GM18868 (cell line): ENCODE measurements at regions not wholly inside any gene's neighbourhood (a gene's known extent, or its start where the extent isn't known, plus 50 kb on each side); places are given as distances from the start of the nearest gene placed in this dataset.
"Not testable (repeated sequence)": the region's sequence is repeated elsewhere in the genome, so short reads cannot be mapped to it uniquely, and the experiment has no call there.

Experiments
- ATAC-seq: cut with Tn5 transposase; IDR thresholded peaks from one replicate; pipeline ENCODE4 v1.9.1; 2021; ENCODE audit warnings: mild to moderate bottlenecking, moderate library complexity; ENCODE audit not compliant: unreplicated experiment

DNA sequence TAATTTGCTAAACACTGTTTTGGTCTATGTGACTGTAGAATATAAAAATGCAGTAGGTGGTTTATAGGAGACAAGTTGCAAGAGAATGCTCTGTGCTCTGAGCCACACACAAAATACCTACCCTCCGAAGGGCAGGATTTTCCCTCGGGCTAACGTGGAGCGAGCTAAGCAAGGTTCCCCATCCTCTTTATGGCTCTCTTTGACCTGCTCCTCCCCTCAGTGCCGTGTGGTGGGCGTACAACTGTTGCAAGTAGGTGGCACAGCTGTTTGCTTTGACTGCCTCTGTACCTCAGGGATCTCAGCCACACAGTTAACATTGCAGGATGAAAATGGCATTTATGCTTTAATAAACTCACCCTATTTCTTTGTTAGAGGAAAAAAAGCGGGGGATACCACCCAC is 339.1 kb downstream of the SATB1 start:
- no peak for ATAC-seq

DNA sequence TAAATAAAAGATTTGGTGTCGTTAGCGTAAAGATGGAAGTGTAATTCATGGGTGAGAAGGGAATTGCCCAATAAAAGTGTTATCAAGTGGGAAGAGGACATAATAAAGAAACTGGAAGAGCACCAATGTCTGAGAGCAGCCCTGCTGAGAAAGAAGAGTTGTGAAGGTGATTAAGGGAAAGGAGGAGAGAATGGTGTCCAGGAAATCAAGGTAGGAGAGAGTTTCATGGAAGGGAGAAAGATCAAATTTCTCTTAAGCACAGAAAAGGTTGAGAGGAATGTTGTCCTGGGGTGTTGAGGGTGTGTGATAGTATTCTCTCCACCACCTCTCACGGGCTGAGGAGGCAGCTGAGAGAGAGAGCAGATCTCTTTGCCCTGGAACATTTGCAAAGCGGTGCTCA is 339.7 kb downstream of the SATB1 start:
- no peak for ATAC-seq

DNA sequence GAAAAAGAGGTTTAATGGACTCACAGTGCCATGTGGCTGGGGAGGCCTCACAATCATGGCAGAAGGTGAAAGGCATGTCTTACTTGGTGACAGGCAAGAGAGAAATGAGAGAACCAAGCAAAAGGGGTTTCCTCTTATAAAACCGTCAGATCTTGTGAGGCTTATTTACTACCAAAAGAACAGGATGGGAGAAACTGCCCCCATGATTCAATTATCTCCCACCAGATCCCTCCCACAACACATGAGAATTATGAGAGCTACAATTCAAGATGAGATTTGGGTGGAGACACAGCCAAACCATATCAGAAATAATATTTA is 340.8 kb upstream of the TBC1D5 start:
- not testable (repeated sequence) for ATAC-seq

DNA sequence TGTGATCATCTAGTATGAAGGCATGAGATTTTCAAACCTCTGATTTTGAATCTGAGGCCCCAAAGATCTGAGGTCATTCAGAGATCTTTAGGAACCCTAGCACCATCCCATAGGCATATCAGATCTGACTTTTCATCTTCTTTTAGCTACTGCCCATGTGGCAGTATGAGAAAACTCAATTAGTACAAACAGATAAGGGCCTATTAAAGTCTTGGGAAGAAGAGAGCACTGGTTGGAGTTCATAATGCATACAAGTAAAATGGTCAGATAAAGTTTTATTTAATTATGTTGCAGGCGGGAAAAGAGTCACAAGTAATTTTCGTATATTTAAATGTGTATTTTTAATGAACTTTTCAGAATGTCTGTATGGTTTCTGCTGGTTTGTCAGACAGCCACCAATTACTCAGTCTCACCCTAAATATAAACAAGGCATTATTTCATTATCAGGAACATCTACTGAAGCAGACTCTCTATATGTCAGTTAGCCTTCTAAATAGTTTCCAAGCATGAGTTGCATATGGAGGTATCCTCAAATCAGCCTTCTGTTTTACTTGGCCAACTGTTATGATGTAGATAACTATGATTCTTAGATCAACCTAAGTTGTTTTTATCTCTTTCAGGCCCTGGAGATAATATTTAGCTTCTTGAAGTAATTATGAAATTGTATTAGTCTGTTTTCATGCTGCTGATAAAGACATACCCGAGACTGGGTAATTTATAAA is 340.3 kb upstream of the TBC1D5 start:
- no peak for ATAC-seq

DNA sequence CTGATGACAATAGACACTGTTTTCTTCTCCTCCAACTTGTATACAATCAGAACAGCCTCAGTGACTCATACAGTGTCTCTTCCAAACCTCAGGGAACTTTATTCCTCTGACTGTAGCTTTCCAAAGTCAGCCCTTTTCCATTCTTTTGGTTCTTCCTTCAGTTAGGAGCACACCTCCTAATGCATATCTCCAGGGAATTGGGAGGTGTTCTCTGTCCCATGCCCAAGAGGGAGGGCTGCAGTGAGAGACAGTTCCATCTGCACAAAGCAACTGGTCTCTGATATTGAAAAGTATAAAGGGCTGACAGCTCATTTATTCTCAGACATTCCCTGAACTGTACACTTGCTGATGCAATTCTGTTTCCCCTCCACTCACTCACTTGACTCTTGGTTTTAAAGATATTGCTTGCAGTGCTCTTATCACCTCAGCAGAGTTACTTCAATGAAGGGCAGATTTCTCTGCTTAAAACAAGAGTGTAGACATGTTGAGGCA is 337.8 kb upstream of the TBC1D5 start:
- ATAC-seq = no peak

DNA sequence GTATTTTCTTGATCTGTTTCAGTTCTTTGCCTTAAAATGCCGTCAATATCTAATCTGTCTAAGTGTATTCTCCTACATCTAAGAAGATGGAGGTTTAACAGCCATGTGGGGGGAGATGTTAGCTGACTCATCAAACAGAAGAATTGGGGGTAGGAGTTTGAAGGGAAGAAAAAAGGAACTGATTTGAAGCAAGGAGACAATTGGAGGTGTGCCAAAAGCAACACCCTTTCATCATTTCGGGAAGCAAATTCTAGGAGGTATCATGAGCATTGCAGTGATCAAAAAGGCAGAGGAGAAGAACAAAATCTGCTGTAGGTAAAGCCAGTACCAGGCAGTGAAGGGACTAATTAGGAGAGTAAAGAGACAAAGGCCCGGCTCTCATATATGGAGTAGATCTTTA is 337.3 kb upstream of the TBC1D5 start:
- no peak for ATAC-seq

DNA sequence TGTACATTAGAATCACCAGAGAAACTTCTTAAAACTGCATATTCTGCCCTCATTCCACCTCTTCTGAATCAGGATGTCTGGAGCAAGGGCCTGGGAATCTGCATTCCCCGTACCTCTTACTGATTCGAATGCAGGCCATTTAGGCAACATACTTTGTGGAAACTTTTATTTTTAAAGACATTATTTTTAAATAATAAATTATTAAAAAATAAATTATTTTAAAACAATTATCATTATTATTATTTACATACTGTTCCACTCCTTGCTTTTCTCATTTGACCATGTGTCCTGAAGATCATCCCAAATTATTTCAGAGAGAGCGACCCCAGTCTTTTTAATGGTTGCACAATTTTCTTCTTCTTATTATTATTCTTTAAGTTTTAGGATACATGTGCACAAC is 336.6 kb upstream of the TBC1D5 start:
- no peak for ATAC-seq

DNA sequence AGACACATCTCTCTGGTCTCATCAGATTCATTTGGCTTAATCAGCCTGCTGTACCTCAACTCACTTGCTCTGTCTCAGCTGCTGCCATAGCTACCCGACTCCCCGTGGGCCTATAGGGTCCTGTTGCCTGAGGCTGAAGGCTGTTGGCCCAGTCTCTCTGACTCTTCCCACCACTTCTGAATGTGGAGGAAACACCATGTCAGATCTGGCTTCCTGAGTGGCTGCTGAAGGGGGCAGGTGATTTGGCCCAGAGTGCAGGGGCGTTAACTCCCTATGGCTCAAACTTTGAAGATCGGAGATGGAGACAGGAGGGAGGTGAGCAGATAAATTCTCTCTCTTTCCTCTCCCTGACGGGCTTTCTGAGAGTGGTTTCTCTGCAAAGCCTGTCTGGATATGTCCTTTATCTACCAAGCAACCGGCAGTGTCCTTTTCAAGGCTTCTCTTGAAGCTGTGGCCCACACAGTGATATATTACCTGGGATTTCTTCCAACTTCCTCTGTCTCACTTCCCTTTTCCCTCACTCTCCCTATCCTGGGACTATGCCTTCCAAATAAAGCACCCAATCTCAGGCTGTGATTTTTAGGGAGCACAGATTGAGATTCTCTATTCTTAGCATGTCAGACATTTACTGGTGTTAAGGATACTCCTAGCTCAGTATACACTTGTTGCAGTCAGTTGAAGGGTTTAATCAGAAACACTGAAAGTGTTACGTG is 334.9 kb upstream of the TBC1D5 start:
- ATAC-seq = no peak

DNA sequence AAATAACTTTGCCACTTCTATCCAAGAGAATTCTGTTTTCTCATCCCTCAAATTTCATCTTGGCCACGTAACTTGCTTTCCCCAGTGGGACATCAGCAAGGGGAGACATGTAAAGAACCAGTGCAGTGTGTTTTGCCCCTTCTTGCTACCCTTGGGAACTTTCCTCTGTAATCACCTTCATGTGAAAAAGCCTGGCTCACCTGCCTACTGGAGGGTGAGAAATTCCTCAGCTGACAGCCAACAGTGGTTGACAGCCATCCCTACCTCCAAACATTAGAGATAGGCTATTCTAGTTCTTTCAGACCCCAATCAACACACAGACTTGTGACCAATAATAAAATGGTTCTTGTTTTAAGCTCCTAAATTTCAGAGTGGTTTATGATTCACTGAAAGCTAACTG is 333.9 kb upstream of the TBC1D5 start:
- no peak for ATAC-seq

DNA sequence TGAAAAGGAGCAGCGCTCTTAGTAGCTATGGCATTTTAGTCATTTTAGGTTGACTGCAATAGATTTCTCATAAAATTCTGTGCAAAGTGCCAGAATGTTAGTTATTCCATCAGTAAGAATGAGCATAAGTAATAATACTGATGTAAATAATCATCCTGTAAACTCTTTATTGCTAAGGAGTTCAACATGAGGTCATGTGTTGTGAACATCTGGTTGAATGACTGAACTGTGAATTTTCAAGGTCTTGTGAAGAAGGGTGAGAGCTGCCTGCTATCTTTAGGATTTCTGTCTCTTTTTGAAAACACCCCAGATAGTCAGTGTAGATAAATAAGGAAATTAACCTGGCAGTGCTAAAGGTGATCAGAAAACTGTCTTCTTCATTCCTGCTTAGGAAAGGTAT is 333.4 kb upstream of the TBC1D5 start:
- no peak for ATAC-seq

DNA sequence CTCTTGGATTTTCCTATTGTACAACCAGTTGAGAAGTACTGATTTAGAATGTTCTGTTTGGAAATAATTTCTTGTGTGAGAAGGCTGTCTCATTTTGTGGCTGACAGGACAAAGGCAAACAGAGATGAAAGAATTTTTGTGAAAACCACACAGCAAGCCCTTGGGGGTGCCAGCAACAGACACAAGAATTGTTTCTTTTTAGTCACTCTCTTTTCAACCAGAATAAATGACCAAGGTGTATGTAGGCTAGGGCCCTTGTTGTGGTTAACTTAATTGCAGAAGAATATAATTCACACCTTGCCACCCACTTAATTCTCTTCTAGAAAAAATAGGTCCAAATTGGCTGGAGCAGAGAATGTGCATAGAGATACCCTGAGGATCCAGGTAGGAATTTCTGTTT is 329.4 kb upstream of the TBC1D5 start:
- no peak for ATAC-seq

DNA sequence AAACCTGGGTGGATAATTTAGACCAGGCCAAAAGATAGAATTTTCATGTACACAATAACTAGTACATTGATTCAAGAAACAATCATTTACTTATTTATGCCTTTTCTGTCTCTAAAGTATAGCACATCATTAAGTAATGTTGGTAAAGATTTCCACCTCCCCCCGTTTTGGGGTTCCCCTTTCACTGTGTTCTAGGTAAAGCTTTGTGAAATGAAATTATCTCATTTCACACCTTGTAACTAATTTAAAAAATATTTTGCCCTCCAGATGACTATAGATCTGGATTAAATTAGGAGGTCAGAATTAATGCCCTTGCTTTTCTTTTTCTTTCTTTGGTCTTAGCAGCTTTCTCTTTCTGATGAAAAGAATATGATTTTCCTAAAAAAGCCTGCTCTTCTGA is 328.5 kb upstream of the TBC1D5 start:
- ATAC-seq = no peak

DNA sequence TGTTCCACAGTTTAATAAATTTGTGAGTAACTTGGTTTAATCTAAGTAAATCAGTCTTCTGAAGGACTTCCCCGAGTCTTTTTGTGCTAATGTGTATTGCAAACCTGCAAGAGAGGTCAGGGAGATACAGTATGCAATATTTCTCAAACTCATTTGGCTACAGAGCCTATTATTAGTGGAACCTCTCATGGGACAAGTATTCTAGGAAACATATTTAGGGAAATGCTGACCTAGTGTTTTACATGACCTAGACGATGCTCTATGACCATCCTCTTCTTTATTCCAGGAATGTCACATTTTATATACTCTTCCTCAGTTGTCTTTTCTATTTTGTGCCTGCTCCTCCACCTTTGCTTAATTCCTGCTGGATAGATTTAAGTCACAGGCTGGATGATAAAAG is 327.8 kb upstream of the TBC1D5 start:
- no peak for ATAC-seq

DNA sequence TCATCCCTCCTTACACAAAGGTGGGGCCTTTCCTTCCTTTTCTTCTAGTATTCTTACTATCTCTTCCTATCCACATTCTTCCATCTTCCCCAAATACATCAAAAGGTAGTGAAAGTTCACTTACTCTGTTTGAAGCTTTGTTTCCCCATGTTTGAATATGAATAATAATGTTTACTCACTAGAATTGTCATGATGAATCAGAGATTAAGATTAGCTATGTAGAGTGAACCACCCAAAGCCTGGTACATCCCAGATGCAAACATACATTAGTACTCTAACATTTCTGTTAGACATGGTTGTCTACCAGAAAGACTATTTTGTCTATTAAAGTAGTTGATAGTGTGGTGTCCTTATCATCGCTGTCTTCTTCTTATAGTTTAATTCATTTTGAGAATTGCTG is 327.1 kb upstream of the TBC1D5 start:
- ATAC-seq = no peak

DNA sequence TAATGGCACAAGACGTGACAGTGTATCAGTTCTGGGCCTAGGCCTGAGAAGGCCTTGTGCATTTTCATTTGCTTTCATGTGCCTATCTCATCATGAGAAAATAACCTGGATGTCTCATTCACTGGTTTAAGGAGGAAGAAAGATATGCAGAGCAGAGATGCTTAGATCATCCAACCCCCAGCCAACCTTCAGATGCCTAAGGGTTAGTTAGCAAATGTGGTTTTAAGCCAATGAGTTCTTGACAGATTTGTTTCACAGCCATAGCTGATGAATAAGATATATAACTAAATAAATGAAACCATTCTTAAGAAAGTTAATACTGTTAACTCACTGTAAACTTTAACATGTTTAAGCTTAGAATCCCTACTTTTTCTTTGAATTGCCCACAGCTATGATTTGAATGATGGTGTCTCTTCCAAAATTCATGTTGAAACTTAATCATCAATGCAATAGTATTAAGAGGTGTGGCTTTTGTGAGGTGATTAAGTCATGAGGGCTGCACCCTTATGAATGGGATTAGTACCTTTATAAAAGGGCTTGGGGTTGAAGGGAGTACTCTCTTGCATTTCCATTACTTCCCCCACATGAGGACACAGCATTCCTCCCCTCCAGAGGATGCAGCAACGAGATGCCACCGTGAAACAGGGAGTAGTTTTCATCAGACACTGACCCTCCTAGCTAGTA is 324.6 kb upstream of the TBC1D5 start:
- no peak for ATAC-seq

DNA sequence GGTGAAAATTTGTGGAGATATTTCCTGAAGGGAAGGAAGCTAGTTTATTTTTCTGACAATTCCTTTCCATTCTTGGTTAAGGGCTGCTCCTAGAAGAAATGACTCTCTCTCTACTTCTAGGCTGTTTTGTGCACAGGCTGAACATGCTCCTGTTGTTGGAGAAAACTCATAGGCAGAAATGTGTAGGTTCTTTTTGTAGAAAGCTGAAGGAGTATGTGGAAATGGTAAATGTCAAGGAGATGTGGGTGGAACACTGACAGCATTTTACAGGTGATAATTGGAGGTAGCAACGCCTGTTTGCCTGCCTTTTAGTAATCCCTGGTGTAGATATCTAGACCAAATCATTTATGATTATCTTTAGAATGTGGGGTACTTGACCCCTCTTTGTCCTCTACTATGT is 322.2 kb upstream of the TBC1D5 start:
- ATAC-seq = no peak

DNA sequence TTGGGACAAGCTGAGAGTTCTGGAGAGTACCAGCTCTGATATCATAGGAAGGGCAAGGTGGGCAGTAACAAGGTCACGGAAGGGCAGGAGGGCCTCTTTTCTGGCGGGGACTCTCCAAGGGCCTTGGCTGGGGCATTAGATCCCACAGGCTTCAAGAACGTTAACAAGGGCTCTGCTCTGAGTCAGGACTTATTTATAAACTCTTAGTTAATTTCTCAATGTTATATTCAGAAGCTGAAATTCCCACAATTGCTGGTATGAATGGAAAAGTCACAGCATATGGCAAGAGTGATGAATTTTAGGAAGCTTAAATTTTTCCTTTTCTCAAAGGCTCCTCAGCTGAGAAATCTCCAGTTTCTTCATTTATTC is 320.2 kb upstream of the TBC1D5 start:
- no peak for ATAC-seq

DNA sequence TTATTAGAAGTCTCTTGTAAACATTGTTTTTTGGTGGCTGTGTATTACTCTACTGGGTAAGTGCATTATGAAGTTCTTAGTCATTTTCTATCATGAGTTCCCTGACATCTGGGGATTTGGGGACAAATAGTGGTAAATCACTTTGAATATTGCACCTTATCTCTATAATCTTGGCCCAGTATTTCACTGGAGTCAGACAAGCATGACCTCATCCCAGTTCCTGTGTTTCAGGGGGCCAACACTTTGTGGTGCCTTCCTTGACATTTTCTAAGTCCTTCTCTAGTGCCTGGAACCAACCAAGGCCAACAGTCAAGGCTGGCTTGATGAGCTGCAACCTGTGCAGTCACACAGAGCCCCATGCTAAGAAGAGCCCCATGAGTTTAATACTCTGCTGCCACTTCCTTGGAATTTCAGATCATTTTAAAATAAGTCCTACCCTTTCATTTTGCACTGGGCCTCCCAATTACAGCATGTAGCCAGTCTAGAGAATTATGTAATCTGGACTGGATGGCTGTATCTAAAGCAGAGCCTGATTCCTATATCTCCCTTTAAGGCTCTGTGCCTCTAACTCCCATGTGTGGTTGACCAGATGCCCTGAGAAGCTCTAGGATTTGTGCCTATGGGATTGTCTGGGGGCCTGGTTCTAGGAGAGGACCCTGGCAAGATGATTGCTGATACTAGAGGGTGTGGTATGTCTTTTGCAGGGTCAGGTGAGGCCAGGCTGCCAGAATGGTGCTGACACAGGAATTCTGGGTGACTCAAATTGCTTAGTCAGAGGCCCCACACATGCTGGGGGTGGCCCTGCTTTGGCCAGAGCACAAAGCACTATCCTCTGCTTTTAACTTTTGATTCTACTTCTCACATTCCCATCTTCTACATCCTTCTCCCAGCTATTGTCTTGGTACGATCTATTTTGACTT is 319.6 kb upstream of the TBC1D5 start:
- no peak for ATAC-seq

DNA sequence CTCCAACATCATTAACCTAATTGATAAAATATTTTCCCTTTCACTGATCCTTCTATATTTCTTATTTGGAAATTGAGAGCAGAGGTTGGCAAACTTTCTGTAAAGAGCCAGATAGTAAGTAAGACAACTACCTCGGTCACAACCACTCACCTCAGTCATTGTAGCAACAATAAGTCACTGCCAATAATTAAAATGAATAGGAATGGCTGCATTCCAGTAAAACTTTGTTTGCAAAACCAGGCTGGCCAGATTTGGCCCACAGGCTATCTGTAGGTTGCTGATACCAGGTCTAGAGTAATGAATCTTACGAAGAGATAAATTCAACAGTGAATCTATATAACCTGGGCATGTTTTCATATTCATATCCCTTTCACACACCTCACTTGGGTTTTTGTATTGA is 316.2 kb upstream of the TBC1D5 start:
- ATAC-seq = no peak

DNA sequence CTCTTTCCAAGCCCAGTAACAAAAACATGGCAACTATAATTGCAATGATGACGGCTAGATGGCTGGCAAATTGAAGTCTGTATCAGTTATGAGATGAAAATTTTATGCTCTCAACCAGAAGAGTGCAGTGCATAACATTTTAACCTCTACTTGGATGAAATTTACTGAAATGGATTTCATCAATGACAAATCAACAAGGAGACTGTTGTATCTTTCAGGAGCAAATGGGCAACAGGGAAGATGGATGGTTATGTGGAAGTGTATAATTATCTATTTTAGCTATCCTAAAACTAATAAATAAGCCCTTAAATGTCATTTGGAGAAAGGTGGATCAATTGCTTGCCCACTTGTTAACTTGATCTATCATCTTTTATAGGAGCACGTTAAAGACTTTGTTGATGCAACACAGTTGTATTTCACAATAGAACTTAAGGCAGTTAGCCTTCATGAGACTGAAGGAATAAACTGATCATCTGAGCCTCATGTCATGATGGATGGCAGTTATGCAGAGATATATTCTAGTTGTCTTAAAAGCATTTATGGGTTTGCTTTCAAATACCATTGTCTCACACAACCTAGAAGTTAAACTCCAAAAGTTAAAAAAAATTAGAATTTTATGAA is 315.1 kb upstream of the TBC1D5 start:
- no peak for ATAC-seq

DNA sequence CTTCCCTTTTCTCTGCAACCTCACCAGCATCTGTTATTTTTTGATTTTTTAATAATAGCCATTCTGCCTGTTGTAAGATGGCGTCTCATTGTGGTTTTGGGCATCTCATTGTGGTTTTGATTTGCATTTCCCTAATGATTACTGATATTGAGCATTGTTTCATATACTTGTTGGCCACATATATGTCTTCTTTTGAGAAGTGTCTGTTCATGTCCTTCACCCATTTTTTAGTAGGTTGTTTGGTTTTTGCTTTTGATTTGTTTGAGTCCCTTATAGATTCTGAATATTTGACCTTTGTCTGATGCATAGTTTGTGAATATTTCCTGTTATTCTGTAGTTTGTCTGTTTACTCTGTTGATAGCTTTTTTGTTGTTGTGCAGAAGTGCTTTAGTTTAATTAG is 312.2 kb upstream of the TBC1D5 start:
- ATAC-seq = no peak
